Astrocyte (in vitro differentiated cells and primary cell): ENCODE measurements at regions not wholly inside any gene's neighbourhood (a gene's known extent, or its start where the extent isn't known, plus 50 kb on each side); places are given as distances from the start of the nearest gene placed in this dataset.

Experiments used
- DNase-seq: peaks from one replicate; pipeline ENCODE4 v3.0.0-alpha.2; 2010; ENCODE audit warnings: low read depth
- FAIRE-seq: peaks from 2 replicates; lab custom pipeline; 2011; peaks lifted over from hg19 to GRCh38; lab: Jason Lieb, UNC
- H2AFZ ChIP-seq: 2 replicates; pipeline ENCODE4 v1.6.0; 2012; ENCODE audit warnings: low read depth, low read length, inconsistent platforms
- H3K27ac ChIP-seq: 2 replicates; pipeline ENCODE4 v1.5.1; 2011; ENCODE audit warnings: low read depth, low read length, inconsistent platforms
- H3K27me3 ChIP-seq: 2 replicates; pipeline ENCODE4 v1.6.0; 2011; ENCODE audit warnings: low read length, inconsistent platforms; ENCODE audit not compliant: insufficient read depth
- H3K36me3 ChIP-seq: 2 replicates; pipeline ENCODE4 v1.5.1; 2011; ENCODE audit warnings: low read length, inconsistent platforms; ENCODE audit not compliant: insufficient read depth
- H3K4me1 ChIP-seq: 2 replicates; pipeline ENCODE4 v1.5.1; 2011; ENCODE audit warnings: low read length, inconsistent platforms; ENCODE audit not compliant: insufficient read depth
- H3K4me2 ChIP-seq: 2 replicates; pipeline ENCODE4 v1.6.0; 2012; ENCODE audit warnings: low read length, inconsistent platforms
- H3K4me3 ChIP-seq: 2 replicates; pipeline ENCODE4 v1.5.1; 2011; ENCODE audit warnings: low read depth, mild to moderate bottlenecking, low read length, inconsistent platforms; ENCODE audit not compliant: insufficient read depth
- H3K79me2 ChIP-seq: 2 replicates; pipeline ENCODE4 v1.6.0; 2012; ENCODE audit warnings: mild to moderate bottlenecking, low read length, inconsistent platforms; ENCODE audit not compliant: insufficient read depth
- H3K9ac ChIP-seq: 2 replicates; pipeline ENCODE4 v1.6.0; 2012; ENCODE audit warnings: mild to moderate bottlenecking, low read length, inconsistent platforms
- H3K9me3 ChIP-seq: 2 replicates; pipeline ENCODE4 v1.5.1; 2012; ENCODE audit warnings: low read depth, mild to moderate bottlenecking, low read length, inconsistent platforms; ENCODE audit not compliant: insufficient read depth
- H4K20me1 ChIP-seq: 2 replicates; pipeline ENCODE4 v1.6.0; 2012; ENCODE audit warnings: low read length, inconsistent platforms; ENCODE audit not compliant: insufficient read depth
- H3K27ac Mint-ChIP-seq: one replicate; pipeline ENCODE4 v1.8.0; 2021; ENCODE audit warnings: mild to moderate bottlenecking, mixed read lengths; ENCODE audit not compliant: unreplicated experiment
- H3K27me3 Mint-ChIP-seq: one replicate; pipeline ENCODE4 v1.8.0; 2021; ENCODE audit warnings: low read depth, mixed read lengths; ENCODE audit not compliant: unreplicated experiment
- H3K36me3 Mint-ChIP-seq: one replicate; pipeline ENCODE4 v1.8.0; 2021; ENCODE audit warnings: low read depth, mixed read lengths; ENCODE audit not compliant: unreplicated experiment
- H3K4me1 Mint-ChIP-seq: one replicate; pipeline ENCODE4 v1.8.0; 2021; ENCODE audit warnings: low read depth, mixed read lengths; ENCODE audit not compliant: unreplicated experiment
- H3K4me3 Mint-ChIP-seq: one replicate; pipeline ENCODE4 v1.8.0; 2021; ENCODE audit warnings: mild to moderate bottlenecking, moderate library complexity, mixed read lengths; ENCODE audit not compliant: unreplicated experiment
- H3K9me3 Mint-ChIP-seq: one replicate; pipeline ENCODE4 v1.8.0; 2021; ENCODE audit warnings: mild to moderate bottlenecking, mixed read lengths; ENCODE audit not compliant: unreplicated experiment
- EZH2 ChIP-seq: IDR thresholded peaks from 2 replicates; pipeline ENCODE4 v1.6.1; 2012; ENCODE audit warnings: mild to moderate bottlenecking, low read length, inconsistent platforms; ENCODE audit not compliant: insufficient read depth
- TF ChIP-seq, protein P1 (sequence below): IDR thresholded peaks from 2 replicates; pipeline ENCODE4 v1.5.1; 2011; ENCODE audit warnings: low read depth, mild to moderate bottlenecking, inconsistent platforms, low read length, moderate library complexity; ENCODE audit not compliant: insufficient read depth

DNA sequence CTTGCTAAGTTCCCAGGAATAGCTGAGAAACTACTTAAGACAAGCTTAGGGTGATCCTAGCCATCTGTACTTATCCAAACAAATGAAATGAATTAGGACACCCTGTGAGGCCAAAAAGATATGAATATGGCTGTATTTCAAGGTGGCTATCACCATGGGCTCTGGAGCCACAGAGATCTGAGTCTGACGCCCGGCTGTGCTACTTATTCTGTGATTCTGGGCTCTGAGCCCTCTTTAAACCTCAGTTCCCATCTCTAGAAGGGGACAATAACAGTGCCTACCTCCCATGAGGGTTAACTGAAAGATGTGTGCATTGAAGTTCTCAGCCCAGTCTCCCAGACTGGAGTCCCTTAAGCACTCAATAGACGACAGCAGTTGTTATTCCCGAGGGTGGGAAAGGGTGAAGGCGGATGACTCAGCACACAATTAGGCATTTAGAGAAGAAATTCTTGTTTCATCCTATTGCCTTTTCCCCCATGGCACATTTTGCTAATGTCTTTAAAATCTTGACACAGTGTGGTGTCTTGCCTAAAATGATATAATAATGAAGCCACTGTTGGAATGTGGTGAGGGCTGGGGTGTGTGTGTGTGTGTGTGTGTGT is 132.5 kb downstream of the ADAMTS15 start:
- peak; percentile 95 for DNase-seq
- H3K4me2 ChIP-seq: peak overlapping the region; percentile 74

DNA sequence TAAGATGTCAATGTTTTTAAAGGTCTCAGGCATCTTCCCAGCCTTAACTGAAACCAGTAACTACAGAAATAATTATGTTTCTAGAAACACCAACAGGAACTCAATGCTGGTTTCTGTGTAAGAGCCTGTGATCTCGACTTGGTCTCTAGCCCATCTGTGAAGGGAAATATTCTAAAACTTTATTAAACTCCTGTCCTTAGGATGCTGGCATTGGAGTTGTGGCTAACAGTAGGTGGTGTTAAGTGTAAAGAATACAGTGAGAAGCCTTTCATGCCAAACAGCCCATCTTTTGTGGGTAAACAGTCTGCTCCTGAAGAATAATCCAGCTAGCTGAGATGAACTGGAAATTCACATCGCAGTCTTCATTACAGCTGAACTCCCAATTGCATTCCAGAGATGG is 133.2 kb downstream of the ADAMTS15 start:
- H3K27ac ChIP-seq: peak overlapping the region; percentile 99
- no peaks in the 10 kb centered on the region for H3K9me3 ChIP-seq
- Mint-ChIP-seq H3K36me3 (no peaks in the 10 kb centered on the region), H3K27ac (peak overlapping the region; percentile 100), H3K4me3 (no peak overlapping the region), H3K9me3 (no peaks in the 10 kb centered on the region), H3K27me3 (no peaks in the 10 kb centered on the region), H3K4me1 (peaks cover 34% of the 10 kb centered on the region)
- H4K20me1 ChIP-seq: no peaks in the 10 kb centered on the region
- no peak overlapping the region for H3K4me3 ChIP-seq
- H3K4me2 ChIP-seq: peak overlapping the region; percentile 74
- H3K79me2 ChIP-seq: no peaks in the 10 kb centered on the region
- no peak for TF ChIP-seq EZH2
- TF ChIP-seq, protein P1, sequence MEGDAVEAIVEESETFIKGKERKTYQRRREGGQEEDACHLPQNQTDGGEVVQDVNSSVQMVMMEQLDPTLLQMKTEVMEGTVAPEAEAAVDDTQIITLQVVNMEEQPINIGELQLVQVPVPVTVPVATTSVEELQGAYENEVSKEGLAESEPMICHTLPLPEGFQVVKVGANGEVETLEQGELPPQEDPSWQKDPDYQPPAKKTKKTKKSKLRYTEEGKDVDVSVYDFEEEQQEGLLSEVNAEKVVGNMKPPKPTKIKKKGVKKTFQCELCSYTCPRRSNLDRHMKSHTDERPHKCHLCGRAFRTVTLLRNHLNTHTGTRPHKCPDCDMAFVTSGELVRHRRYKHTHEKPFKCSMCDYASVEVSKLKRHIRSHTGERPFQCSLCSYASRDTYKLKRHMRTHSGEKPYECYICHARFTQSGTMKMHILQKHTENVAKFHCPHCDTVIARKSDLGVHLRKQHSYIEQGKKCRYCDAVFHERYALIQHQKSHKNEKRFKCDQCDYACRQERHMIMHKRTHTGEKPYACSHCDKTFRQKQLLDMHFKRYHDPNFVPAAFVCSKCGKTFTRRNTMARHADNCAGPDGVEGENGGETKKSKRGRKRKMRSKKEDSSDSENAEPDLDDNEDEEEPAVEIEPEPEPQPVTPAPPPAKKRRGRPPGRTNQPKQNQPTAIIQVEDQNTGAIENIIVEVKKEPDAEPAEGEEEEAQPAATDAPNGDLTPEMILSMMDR: no peak
- DNase-seq: peak; percentile 59
- FAIRE-seq: peak; percentile 13
- H3K4me1 ChIP-seq: peaks cover 35% of the 10 kb centered on the region
- H3K27me3 ChIP-seq: no peaks in the 10 kb centered on the region
- H3K36me3 ChIP-seq: no peaks in the 10 kb centered on the region
- peak overlapping the region; percentile 5 for H2AFZ ChIP-seq
- H3K9ac ChIP-seq: peak overlapping the region; percentile 80

More for the DNA sequence above, 132.5 kb downstream of the ADAMTS15 start:
- H3K79me2 ChIP-seq: no peaks in the 10 kb centered on the region
- H3K9ac ChIP-seq: peak overlapping the region; percentile 80
- H3K36me3 ChIP-seq: no peaks in the 10 kb centered on the region
- H2AFZ ChIP-seq: peak overlapping the region; percentile 36
- Mint-ChIP-seq H3K4me1 (peaks cover 32% of the 10 kb centered on the region), H3K27ac (peak overlapping the region; percentile 100), H3K36me3 (no peaks in the 10 kb centered on the region), H3K27me3 (peaks cover 3% of the 10 kb centered on the region), H3K9me3 (no peaks in the 10 kb centered on the region), H3K4me3 (no peak overlapping the region)
- H3K4me3 ChIP-seq: no peak overlapping the region
- no peaks in the 10 kb centered on the region for H4K20me1 ChIP-seq
- peak; percentile 88 for FAIRE-seq
- peaks cover 35% of the 10 kb centered on the region for H3K4me1 ChIP-seq
- TF ChIP-seq EZH2: no peak
- TF ChIP-seq, protein P1: no peak
- H3K27ac ChIP-seq: peak overlapping the region; percentile 99
- no peaks in the 10 kb centered on the region for H3K9me3 ChIP-seq
- no peaks in the 10 kb centered on the region for H3K27me3 ChIP-seq

GRCh38 chr11:130582176-130582575 is 133.7 kb downstream of the ADAMTS15 start:
- Mint-ChIP-seq H3K27ac (peak overlapping the region; percentile 100), H3K4me1 (peaks cover 34% of the 10 kb centered on the region), H3K9me3 (no peaks in the 10 kb centered on the region), H3K36me3 (no peaks in the 10 kb centered on the region), H3K27me3 (no peaks in the 10 kb centered on the region), H3K4me3 (no peak overlapping the region)
- Histone ChIP-seq H3K9ac (peak overlapping the region; percentile 80), H3K79me2 (no peaks in the 10 kb centered on the region), H3K9me3 (no peaks in the 10 kb centered on the region), H3K4me1 (peaks cover 35% of the 10 kb centered on the region), H3K4me3 (no peak overlapping the region), H3K27me3 (no peaks in the 10 kb centered on the region), H4K20me1 (no peaks in the 10 kb centered on the region), H2AFZ (no peak overlapping the region), H3K4me2 (peak overlapping the region; percentile 74), H3K36me3 (no peaks in the 10 kb centered on the region), H3K27ac (peak overlapping the region; percentile 99)
- DNase-seq: no peak
- FAIRE-seq: no peak
- TF ChIP-seq, protein P1: no peak
- no peak for TF ChIP-seq EZH2
